Neural cell (in vitro differentiated cells): ENCODE measurements at regions not wholly inside any gene's neighbourhood (a gene's known extent, or its start where the extent isn't known, plus 50 kb on each side); places are given as distances from the start of the nearest gene placed in this dataset.

Source experiments
- CTCF ChIP-seq: fragments of 450-650 bp; IDR thresholded peaks from 2 replicates; pipeline ENCODE4 v1.5.1; 2014; ENCODE audit warnings: antibody characterized with exemption, mild to moderate bottlenecking, moderate library complexity; ENCODE audit not compliant: poor library complexity, severe bottlenecking
- EZH2 ChIP-seq: fragments of 200-600, 300-800 bp; shearing (Covaris generic), sonication (generic); IDR thresholded peaks from 2 replicates; pipeline ENCODE4 v1.6.1; 2014; ENCODE audit warnings: antibody characterized with exemption, low read length, borderline replicate concordance, mild to moderate bottlenecking; ENCODE audit not compliant: insufficient read depth, poor library complexity, severe bottlenecking
- MXI1 ChIP-seq: fragments of 450-650 bp; conservative IDR thresholded peaks from 2 replicates; pipeline ENCODE4 v1.6.1; 2014; ENCODE audit warnings: antibody characterized with exemption, mild to moderate bottlenecking; ENCODE audit not compliant: poor library complexity, severe bottlenecking
- POLR2AphosphoS5 ChIP-seq: IDR thresholded peaks from 2 replicates; pipeline ENCODE4 v1.6.1; 2012
- RAD21 ChIP-seq: fragments of 450-650 bp; conservative IDR thresholded peaks from 2 replicates; pipeline ENCODE4 v1.6.1; 2014; ENCODE audit warnings: antibody characterized with exemption, mild to moderate bottlenecking, moderate library complexity
- REST ChIP-seq: IDR thresholded peaks from 2 replicates; pipeline ENCODE4 v1.6.1; 2012; ENCODE audit warnings: borderline replicate concordance
- TAF1 ChIP-seq: IDR thresholded peaks from 2 replicates; pipeline ENCODE4 v1.6.1; 2012; ENCODE audit warnings: low read depth

- TF ChIP-seq CTCF, result no peak
- no peak for TF ChIP-seq EZH2
- TF ChIP-seq RAD21, result no peak
- TF ChIP-seq TAF1, result no peak
- no peak for TF ChIP-seq MXI1
- no peak for TF ChIP-seq POLR2AphosphoS5
- TF ChIP-seq REST, result no peak
Measured at GRCh38 chr11:111168871-111169270, 76.7 kb upstream of the POU2AF2 start.
